ENCODE measurements at regions not wholly inside any gene's neighbourhood (a gene's known extent, or its start where the extent isn't known, plus 50 kb on each side); places are given as distances from the start of the nearest gene placed in this dataset.
"Not testable (repeated sequence)": the region's sequence is repeated elsewhere in the genome, so short reads cannot be mapped to it uniquely, and the experiment has no call there.

DNA sequence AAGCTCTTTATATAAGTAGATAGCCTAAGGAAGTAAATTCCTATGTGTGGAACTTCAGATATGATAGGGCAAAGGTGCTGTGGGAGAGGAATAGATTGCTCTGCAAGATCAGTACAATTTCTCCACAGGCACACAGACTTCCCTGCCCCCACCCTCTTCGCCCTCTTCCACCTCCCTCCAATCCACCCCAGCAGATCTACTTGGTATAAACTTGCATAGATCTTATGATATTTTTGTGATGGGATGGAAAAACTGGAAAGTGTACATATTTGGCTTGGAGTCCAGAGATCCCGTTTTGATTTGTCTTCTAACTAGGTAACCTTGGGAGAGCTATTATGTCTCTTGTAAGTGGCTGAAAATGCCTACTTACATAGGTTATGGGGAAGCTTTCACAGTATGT, 586.3 kb upstream of the USP24 start:
- DNase-seq, result no peak

DNA sequence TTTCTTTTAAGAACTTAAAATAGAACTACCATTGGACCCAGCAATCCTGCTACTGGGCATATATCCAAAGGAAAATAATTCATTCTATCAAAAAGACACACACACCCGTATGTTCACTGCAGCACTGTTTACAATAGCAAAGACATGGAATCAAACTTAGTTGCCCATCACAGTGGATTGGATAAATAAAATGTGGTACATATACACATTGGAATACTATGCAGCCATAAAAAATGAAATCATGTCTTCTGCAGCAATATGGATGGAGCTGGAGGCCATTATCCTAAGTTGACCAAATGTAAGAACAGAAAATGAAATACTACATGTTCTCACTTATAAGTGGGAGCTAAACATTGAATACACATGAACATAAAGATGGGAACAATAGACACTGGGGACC, 585.3 kb upstream of the USP24 start:
- no peak for DNase-seq

DNA sequence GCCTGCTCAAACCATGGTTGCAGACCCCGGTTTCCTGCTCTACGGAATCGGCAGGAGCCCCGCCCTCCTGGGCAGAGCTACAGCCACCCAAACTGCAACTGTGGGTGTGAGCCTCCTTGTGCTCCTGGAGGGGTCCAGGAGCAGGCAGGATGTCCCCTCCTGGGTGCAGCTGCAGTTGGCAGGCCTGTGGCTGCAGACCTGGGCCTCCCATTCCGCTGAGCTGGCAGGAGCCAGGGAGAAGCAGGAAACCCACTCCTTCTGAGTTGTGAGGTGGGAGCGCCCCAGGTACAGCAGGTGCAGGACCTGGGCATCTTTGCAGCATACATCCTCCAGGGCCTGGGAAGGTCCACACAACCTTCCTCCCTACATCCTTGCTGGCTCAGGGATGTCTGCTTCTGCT, 578.7 kb upstream of the USP24 start:
- no peak for DNase-seq

DNA sequence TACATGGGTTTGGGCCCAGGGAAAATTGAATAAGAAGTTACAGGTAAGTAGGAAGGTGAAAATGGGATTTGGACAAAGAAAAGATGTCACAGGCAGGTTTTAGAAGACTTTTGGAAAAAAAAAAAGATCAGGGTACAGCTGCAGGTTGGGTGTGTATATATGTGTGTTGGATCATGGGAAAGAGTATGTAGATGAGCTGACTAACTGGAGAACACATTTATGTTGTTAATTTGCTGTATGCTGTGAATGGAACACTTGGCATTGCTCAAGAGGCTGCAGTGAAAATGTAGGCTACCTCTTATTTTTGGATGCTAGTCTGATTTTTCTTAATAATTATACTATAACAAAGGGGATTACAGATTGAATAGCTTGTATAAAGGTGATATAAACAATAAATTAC, 577.7 kb upstream of the USP24 start:
- no peak for DNase-seq

DNA sequence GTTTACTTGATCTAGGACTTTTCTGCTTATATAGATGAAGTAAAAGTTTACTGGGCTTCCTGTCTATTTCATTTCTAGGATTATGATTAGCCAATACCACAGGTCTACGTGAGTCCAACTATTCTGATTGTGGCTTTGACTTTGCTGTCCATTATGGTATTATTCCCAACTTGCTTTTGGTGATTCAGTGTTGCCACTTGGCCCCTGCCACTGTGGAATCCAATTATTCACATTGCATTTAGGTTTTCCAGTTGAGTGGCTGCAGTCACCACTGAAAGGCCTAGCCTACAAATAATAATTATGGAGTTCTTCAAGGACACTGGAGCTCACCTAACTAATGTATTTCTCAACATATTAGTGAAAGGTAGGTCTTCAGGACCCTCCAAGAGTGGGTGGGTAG, 574.3 kb upstream of the USP24 start:
- no peak for DNase-seq

DNA sequence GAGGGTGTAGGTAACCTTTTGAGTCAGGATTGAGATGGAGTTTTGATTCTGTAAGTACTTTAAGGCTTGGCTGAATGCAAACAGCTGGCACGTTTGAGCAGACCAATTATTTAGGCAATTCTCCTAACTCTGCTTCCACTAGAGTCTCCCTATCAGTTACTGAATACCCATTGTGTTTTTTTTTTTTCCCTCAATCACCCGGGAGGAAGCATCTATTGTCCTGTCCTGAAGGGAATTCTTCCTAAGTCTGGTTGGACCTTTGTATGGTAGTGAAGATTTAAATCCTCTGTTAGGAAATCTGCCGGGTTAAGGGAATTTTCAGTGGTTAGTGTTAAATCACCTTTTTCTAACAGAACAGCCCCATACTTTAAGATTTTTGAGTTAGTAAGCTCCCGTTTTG, 571.2 kb upstream of the USP24 start:
- DNase-seq, result no peak

DNA sequence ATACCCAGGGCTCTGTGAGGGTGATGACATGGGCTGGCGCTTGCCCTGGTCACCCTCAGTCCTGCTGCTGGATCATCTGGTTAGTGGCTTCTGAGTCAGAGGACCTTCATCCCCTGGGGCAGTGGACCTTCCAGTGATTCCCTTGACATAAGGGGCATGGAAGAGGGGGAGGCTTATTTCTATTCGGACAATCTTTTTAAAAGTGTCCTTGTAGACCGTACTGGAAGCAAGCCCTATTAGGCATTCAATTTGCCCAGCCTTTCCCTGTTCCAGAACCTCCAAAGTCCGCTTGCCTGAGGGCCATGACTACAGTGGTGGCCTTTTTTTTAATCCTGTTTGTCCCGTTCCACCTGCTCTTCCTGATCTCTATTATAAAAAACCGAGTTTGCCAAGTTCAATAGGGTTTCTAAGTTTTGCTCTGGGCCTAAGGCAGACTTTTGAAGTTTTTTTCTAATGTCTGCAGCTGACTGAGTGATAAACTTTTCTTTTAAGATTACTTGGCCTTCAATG, 569.8 kb upstream of the USP24 start:
- DNase-seq, result not testable (repeated sequence)

DNA sequence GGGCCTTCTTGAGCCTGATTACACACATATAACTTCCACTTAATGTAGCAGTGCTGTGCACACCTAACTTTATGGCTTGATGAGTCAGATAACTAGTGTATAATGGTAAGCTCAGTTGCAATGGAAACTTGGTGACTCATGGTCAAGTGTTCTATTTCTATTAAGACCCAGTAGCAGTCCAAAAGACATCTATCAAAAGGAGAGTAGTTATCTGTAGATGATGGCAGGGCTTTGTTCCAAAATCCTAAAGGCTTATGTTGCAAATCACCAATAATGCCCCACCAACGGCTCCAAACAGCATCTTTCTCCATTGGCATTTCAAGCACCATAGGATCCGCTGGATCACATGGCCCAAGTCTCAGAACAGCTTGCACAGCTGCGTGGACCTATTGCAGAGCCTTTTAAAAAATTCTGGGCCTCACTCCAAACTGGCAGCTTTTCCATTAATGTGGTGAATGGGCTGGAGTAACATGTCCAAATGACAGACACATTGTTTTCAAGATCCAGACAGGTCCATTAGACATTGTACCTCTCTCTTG, 566.8 kb upstream of the USP24 start:
- DNase-seq, result no peak

DNA sequence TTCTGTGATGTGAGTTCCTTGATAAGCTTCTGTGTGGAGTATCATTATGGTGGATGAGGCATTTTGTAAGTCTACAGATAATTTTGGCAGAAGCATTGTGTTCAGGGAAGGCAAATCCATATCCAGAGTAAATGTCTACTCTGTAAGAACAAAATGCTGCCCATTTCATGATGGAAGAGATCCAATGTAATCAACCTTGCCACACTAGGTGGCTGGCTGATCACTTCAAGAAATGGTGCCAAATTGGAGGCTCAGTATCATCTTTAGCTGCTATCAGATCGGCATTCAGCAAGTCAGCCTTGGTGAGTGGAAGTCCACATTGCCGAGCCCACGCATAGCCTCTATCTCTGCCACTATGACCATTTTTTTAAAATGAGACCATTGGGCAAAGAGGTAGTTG, 565.8 kb upstream of the USP24 start:
- DNase-seq, result no peak

DNA sequence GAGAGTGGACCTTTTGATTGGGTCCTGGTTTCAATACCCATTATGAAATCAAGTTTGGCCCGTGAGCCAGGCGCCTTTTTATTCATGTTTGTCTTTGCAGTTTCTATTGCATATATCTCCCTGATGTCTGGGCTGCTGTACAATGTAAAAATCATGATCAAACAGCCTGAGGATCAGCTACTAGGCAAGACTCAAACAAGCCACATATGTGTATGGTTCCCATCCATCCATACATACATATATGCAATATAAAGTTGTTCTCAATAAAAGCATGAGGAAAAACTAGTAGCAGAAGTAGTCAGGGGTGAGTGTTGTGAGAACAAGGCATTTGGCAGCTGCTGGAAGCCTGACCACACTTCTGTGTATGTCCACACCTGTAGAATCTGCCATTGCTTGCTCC, 562.4 kb upstream of the USP24 start:
- no peak for DNase-seq

DNA sequence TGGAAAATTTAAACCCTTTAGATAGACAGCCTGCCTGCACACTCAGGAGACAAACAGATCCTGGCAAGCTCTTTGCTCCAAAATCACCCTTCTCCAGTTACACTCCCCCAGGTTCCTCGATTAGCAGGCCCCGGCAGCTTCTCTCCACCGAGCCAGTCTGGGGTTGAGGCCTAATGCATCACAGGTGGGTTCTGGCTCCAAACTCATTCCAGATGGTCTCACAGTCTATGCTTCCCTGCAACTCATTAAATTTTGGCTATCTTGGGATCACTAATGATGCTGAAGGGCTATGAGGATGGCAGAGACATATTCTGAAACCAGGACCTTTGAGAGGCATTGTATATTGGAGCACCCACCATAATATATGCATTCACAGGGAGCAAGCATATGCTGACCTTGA, 559.8 kb upstream of the USP24 start:
- no peak for DNase-seq

DNA sequence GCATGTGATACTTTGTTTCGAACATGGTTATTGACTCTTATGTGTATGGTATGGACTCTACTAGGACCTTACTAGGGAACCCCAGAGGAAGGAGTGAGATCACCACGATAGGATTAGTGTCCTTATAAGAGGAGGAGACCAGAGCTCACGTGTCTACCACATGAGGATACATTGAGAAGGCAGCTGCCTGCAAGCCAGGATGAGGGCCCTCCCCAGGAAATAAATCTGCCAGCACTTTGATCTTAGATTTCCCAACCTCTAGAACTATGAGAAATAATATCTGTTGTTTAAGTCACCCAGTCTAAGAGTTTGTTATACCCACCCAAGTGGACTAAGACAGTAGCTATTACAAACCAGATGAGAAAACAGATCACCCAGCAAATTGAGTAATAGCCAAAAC, 559.3 kb upstream of the USP24 start:
- no peak for DNase-seq

DNA sequence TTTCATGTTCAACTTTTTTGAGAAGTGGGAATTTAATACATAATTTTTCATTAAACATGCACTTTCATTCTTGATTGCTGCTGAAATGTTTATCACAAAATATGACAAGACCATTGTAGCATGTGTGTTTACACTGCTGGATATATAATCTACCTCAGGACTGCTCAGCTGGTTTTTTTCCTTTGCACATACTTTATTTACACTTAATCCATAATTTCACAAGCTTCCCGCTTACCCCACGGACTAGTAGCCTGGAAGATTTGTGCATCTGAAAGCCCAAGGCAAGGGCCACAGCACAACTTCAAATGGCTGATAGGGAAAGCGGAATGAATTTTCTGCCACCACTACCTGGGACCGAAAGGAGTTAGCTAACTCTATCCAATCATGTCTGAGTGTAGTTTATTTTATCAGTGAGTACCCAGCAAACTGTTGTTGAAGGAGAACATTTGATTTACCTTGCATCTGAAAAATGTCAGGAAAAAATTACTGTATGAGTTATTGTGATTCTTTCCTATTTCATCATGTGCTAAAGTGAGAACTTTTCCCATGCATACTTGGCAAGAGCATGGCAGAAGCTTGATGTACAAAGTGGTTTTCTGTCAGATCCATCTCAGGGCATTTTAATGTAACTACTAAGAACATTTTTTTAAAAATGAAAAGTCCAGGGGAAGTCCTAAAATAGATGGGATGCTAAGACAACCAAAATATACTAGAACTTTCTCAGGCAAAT, 558.2 kb upstream of the USP24 start:
- DNase-seq, result no peak

DNA sequence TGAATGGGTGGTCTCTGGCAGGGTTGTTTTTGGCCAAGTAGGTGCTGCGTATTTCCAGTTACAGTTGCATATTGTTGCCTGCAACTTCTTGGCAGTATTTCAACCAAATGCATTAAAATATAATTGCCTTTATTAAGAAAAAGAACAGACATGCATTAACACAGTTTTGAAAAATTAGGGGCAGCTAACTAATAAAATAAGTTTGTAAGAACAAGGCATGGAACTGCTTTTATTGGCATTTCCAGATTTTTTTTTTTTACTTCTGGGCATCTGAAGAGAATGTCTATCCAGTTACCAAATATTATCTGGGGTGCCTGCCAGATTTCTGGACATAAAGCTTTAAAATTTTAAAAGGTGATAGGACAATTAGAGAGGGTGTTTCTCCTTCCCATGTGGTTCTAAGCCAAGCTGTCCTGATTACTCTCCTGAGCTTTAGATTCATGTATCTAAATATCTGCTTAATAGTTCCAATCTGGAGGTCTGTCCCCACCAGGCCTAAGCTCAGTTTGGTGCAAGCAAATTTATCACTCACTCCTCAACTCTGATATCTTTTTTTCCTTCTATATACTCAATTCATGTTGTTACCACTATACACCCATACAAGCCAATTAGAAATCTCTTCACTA, 553.3 kb upstream of the USP24 start:
- DNase-seq, result no peak

DNA sequence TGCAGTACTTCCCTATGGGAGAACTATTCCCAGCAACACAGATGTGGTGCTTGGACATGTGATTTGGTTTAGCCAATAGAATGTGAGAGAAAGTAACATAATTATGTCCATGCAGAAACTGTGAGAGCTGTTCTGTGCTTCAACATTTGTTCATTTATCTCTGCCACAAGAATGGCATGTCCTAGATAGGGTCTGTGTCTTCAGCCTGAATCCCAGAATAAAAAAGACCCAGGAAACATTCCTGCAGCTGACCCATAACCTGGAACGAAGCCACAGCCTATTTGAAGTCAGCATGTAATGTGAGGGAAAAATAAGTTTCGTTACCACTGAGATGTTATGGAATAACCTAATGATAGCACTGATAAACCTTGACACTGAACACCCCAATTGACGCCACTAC, 552.0 kb upstream of the USP24 start:
- no peak for DNase-seq

DNA sequence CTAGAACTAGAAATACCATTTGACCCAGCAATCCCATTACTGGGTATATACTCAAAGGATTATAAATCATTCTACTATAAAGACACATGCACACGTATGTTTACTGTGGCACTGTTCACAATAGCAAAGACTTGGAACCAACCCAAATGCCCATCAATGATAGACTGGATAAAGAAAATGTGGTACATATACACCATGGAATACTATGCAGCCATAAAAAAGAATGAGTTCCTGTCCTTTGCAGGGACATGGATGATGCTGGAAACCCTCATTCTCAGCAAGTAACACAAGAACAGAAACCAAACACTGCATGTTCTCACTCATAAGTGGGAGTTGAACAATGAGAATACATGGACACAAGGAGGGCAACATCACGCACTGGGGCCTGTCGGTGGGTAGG, 550.3 kb upstream of the USP24 start:
- DNase-seq, result not testable (repeated sequence)

DNA sequence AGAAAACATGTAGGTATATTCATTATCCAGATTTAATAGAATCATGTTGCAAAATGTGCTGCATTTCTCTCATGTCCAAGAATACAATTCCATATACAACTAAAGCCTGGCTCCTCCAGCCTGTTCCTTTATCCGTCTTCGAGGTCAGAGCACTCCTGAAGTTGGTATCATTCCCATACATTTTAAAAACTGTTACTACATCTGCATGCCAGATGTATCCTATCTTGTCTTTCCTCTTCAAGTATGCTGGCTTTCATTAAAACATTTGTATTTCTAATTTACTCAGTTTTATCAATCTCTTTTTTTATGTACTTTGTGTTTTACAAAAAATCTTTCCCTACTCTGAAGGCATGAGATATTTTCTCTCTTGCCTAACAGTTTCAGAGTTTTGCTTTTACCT, 536.6 kb upstream of the USP24 start:
- no peak for DNase-seq

DNA sequence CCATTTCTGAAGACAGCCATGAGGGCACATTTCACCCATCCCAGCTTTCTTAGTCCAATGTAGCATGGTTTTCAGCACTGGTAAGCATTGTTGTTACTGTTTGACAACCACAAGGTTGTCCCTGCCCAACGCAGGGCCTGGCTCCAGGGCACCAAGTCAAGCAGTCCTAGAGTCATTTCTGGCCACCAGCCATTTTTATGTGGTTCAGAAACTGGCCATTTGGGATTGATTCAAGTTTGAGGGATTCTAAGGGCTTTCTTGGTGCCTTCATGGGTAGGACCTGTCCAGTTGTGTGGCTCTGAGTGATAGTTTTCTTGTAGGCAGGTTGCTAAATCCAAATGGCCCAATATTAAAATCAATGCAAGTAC, 535.4 kb upstream of the USP24 start:
- no peak for DNase-seq

DNA sequence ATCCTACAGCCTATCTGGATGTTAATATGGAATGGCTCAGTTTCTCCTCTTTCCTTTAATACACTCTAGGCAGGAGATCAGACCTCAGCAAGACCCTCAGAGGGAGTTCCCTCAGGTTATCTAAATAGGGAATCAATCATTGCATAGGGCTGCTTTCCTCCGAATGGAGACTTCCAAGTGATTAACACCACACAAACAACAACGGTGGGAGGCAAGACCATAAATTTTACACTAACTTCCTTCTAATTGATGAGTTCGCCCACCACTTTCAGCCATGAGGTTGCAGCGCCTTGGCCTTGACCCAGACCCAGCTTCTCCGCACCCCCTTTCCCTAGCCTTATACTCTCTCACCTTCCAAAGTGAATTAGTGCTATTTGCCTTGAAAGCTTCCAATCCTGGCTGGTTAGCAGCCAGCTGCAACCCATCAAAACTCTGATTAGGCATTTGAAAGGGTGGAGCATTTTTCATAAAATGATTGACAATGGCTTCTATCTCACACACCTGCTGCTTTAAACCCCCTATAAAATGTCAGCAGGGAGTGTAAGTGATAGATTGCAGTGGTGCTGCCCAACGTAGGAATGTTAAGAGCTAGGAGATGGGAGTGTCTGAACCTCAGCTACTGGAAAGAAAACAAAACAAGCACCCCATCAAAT, 534.9 kb upstream of the USP24 start:
- no peak for DNase-seq

DNA sequence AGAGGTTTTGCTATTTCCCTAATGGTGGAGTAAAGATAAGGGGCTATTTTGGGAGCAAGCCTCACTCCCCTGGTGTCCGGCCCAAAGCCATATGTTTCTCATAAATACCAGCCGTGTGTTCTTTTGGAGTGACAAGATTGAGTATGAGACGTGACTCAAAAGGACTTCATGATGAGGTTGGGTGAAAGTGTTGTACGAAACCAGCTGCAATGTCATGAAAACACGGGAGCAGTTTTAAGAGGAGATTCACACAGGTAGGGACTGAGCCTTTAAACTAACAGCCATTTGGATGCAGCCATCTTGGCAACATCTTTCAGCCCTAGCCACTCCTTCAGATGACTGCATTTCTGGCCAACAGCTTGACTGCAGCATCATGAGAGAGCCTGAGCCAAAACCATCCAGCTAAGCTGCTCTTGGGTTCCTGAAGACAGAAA, 532.3 kb upstream of the USP24 start:
- DNase-seq, result no peak

DNA sequence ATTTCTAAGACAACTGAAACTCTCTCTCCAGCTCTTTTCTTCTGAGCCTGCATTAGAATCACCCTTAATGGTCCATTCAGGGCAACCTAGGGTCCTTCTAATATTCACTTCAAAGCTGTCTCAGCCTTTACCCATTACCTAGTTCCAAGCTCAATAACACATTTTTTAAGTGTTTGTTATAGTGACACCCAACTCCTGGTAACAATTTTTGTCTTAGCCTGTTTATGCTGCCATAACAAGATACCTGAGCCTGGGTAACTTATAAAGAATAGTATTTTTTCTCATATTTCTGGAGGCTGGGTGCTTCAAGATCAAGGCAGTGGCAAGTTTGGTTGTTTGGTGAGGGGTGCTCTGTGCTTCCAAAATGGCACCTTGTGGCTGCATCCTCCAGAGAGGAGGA, 531.5 kb upstream of the USP24 start:
- DNase-seq, result no peak

DNA sequence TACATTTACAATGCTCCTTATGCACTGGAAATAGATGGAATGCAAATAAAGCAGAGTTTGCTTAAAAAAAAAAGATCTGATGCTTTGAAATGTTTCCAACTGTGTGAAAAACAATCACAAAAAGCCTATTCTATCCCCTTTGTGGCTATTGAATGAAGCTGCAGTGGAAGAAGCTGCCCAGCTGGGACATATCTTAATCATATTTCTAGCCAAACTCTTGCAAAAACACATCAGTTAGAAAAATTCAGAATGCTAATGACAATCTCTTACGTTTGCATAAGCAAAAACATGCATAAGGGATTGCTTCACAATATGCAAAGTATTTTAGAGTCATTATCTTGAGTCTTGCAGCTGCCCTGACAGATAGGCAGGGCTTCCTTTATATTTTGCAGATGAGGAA, 526.4 kb upstream of the USP24 start:
- no peak for DNase-seq

DNA sequence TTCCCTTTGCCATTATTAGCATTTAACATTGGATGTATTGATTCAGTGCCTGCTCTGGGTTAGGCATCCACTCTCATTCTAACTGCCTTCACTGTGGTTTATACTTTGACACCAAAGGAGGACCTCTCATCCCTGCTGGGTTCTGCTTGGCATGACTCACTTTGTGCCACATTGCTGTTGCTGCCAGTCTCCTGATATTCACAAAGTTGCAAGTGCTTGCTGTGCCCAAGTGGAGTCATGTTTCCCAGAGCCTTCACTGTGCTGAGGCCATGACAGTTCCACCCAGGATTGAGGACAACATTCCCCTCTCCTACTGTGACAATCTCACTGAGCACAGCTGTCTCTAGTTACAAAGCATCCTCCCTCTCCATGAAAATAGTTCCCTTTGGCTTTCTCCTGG, 519.9 kb upstream of the USP24 start:
- DNase-seq, result no peak

DNA sequence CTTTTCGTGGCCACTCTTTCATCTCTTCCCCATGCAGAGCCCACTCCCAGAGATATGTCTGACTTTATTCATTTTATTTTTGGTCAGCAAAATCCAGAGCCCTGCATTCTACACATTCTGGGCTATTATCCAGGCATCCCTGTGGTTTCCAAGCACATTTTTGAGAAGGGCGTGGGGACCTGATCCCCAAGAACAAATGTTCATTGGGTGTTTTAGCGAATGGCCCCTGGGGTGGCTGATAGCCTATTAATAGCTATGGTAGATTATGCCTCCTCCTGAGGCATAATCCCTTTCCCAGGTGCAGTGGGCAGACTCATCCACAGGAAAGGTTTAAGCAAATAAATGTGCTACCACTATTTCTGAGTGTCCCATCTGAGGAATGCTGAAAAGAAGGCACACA, 511.8 kb upstream of the USP24 start:
- no peak for DNase-seq
